GM12878 (cell line): ENCODE measurements at regions not wholly inside any gene's neighbourhood (a gene's known extent, or its start where the extent isn't known, plus 50 kb on each side); places are given as distances from the start of the nearest gene placed in this dataset.
"Not testable (repeated sequence)": the region's sequence is repeated elsewhere in the genome, so short reads cannot be mapped to it uniquely, and the experiment has no call there.

Source experiments
- ATAC-seq: fragments of 200-7000 bp; cut with Tn5 transposase; 3 replicates; pipeline ENCODE4 v1.9.1; 2020; ENCODE audit warnings: mild to moderate bottlenecking, moderate library complexity
- BruUV-seq: library from RNA; stranded (reverse); fragments of 400-500 nt; replicated peaks from 2 replicates; lab custom pipeline; 2021; lab: Mats Ljungman, UMichigan
- CTCF ChIA-PET: fragments of 300-600 bp; sonication (Branson Sonifier 250); formaldehyde crosslinking; extraction: SDS; loops from one replicate; lab custom pipeline; 2021; ENCODE audit warnings: inconsistent platforms; lab: Yijun Ruan, JAX
- POLR2A ChIA-PET: fragments of 350-600 bp; formaldehyde crosslinking; extraction: SDS; loops from one replicate; lab custom pipeline; 2021; ENCODE audit warnings: inconsistent platforms; lab: Charles Lee
- RAD21 ChIA-PET: fragments of 300-600 bp; sonication (Branson Sonifier 250); formaldehyde crosslinking; loops from one replicate; lab custom pipeline; 2023; ENCODE audit warnings: antibody characterized with exemption; ENCODE audit not compliant: unreplicated experiment; lab: Charles Lee
- SMC1A ChIA-PET: fragments of 300-600 bp; sonication (Branson Sonifier 250); formaldehyde crosslinking; loops from one replicate; lab custom pipeline; 2023; ENCODE audit not compliant: unreplicated experiment, uncharacterized antibody; lab: Charles Lee
- DNase-seq: peaks from one replicate; pipeline ENCODE4 v3.0.0-alpha.2; 2011; ENCODE audit warnings: low read depth, low spot score
- FAIRE-seq: peaks from 3 replicates; lab custom pipeline; 2011; peaks lifted over from hg19 to GRCh38; lab: Jason Lieb, UNC
- H2AFZ ChIP-seq: 2 replicates; pipeline ENCODE4 v1.6.0; 2011; ENCODE audit warnings: low read depth, low read length, control low read depth; ENCODE audit not compliant: control insufficient read depth
- H3K27ac ChIP-seq: 2 replicates; pipeline ENCODE4 v1.5.1; 2011; ENCODE audit warnings: control low read depth; ENCODE audit not compliant: control insufficient read depth, insufficient read depth
- H3K27me3 ChIP-seq, 2 experiments: replicated peaks in 1 of 2; 2 replicates each; pipeline versions ENCODE4 v1.6.0 to v1.6.1; 2011; ENCODE audit warnings: low read length in 1 of 2; ENCODE audit not compliant: control insufficient read depth in 2 of 2, insufficient read depth in 2 of 2
- H3K36me3 ChIP-seq, 2 experiments: 2 replicates each; pipeline ENCODE4 v1.5.1; 2011; ENCODE audit warnings: low read length in 1 of 2; ENCODE audit not compliant: control insufficient read depth in 2 of 2, insufficient read depth in 2 of 2
- H3K4me1 ChIP-seq: 2 replicates; pipeline ENCODE4 v1.6.1; 2011; ENCODE audit warnings: mild to moderate bottlenecking, low read length, moderate library complexity, mixed read lengths; ENCODE audit not compliant: control insufficient read depth, insufficient read depth
- H3K4me2 ChIP-seq: 2 replicates; pipeline ENCODE4 v1.6.0; 2011; ENCODE audit warnings: control low read depth; ENCODE audit not compliant: control insufficient read depth, insufficient read depth
- H3K4me3 ChIP-seq: fragments of 200-600 bp; sonication (generic); 2 replicates; pipeline ENCODE4 v1.5.1; 2016
- H3K79me2 ChIP-seq: 2 replicates; pipeline ENCODE4 v1.6.0; 2011; ENCODE audit warnings: low read length; ENCODE audit not compliant: control insufficient read depth, insufficient read depth
- H3K9ac ChIP-seq: 2 replicates; pipeline ENCODE4 v1.8.0; 2011; ENCODE audit warnings: low read length, control low read depth, mixed read lengths; ENCODE audit not compliant: control insufficient read depth, insufficient read depth
- H3K9me3 ChIP-seq: replicated peaks from 3 replicates; pipeline ENCODE4 v1.5.1; 2011; ENCODE audit warnings: mild to moderate bottlenecking, low read length; ENCODE audit not compliant: control insufficient read depth, insufficient read depth
- H4K20me1 ChIP-seq: 2 replicates; pipeline ENCODE4 v1.6.0; 2011; ENCODE audit not compliant: control insufficient read depth, insufficient read depth
- WGBS: methylation state at CpG from one replicate; pipeline ENCODE4 v1.1.6; 2016; ENCODE audit warnings: low lambda C conversion rate; ENCODE audit not compliant: insufficient replicate concordance, insufficient coverage; ENCODE audit errors: missing lambda C conversion rate; 5-methylcytosine and 5-hydroxymethylcytosine counted together
- in situ Hi-C: fragments of 300-500 bp; cut with MboI; formaldehyde crosslinking; loops from 9 replicates; pipeline ENCODE4 v1.14.3; 2018; ENCODE audit warnings: mixed read lengths
- intact Hi-C: fragments of 100-400 bp; cut with micrococcal nuclease; formaldehyde crosslinking; loops from one replicate; pipeline ENCODE4 v1.14.2; 2022; ENCODE audit not compliant: unreplicated experiment

DNA sequence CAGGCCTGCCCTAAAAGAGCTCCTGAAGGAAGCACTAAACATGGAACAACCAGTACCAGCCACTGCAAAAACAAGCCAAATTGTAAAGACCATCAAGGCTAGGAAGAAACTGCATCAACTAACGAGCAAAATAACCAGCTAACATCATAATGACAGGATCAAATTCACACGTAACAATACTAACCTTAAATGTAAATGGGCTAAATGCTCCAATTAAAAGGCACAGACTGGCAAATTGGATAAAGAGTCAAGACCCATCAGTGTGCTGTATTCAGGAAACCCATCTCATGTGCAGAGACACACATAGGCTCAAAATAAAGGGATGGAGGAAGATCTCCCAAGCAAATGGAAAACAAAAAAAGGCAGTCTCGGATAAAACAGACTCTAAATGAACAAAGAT lies 117.7 kb upstream of the ETV3 start:
- H3K36me3 ChIP-seq, DNase-seq, H3K4me2 ChIP-seq, ATAC-seq, CTCF ChIA-PET, POLR2A ChIA-PET, H3K27me3 ChIP-seq, H3K4me3 ChIP-seq, in situ Hi-C loops, H3K4me1 ChIP-seq, H4K20me1 ChIP-seq, RAD21 ChIA-PET, SMC1A ChIA-PET, H3K27ac ChIP-seq, FAIRE-seq, BruUV-seq, H3K9me3 ChIP-seq, H3K79me2 ChIP-seq, H3K9ac ChIP-seq, H2AFZ ChIP-seq, intact Hi-C loops: not testable (repeated sequence)
- WGBS, result 0% methylated on average over 2 of the region's 3 CpGs

DNA sequence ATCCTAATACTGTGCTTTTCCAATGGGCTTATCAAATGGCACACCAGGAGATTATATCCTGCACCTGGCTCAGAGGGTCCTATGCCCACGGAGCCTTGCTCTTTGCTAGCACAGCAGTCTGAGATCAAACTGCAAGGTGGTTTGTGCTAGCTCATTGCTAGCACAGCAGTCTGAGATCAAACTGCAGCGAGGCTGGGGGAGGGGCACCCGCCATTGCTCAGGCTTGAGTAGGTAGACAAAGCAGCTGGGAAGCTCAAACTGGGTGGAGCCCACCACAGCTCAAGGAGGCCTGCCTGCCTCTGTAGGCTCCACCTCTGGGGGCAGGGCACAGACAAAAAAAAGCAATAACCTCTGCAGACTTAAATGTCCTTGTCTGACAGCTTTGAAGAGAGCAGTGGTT lies 116.0 kb upstream of the ETV3 start:
- BruUV-seq, H2AFZ ChIP-seq, H3K36me3 ChIP-seq, H3K4me2 ChIP-seq, in situ Hi-C loops, H3K9ac ChIP-seq, H3K79me2 ChIP-seq, H3K9me3 ChIP-seq, H3K27ac ChIP-seq, H3K4me1 ChIP-seq, ATAC-seq, POLR2A ChIA-PET, CTCF ChIA-PET, RAD21 ChIA-PET, H3K4me3 ChIP-seq, FAIRE-seq, intact Hi-C loops, H4K20me1 ChIP-seq, DNase-seq, H3K27me3 ChIP-seq: not testable (repeated sequence)
- WGBS, result 18% methylated on average over 3 of the region's 3 CpGs
- SMC1A ChIA-PET, result interaction anchor here (0.6 kb wide), 1 partner anchor 21 kb away, joined by 3 read pairs; no protein-coding TSS in a partner anchor
